Large intestine (tissue), 3 donors: ENCODE measurements at regions not wholly inside any gene's neighbourhood (a gene's known extent, or its start where the extent isn't known, plus 50 kb on each side); places are given as distances from the start of the nearest gene placed in this dataset.

ENCODE experiments used
- DNase-seq, 2 donors: peaks; one replicate each; pipeline versions ENCODE4 v3.0.0 to v3.0.0-alpha.2; 2013
- H3K27ac ChIP-seq: one replicate; pipeline ENCODE4 v1.5.1; 2013; ENCODE audit warnings: low read length
- H3K27me3 ChIP-seq: 2 replicates; pipeline ENCODE4 v1.6.1; 2013; ENCODE audit warnings: low read length; ENCODE audit not compliant: control insufficient read depth, insufficient read depth
- H3K36me3 ChIP-seq: 2 replicates; pipeline ENCODE4 v1.6.1; 2013; ENCODE audit warnings: low read length; ENCODE audit not compliant: control insufficient read depth, insufficient read depth
- H3K4me1 ChIP-seq: one replicate; pipeline ENCODE4 v1.6.1; 2013; ENCODE audit warnings: low read length; ENCODE audit not compliant: control insufficient read depth, insufficient read depth
- H3K4me3 ChIP-seq: one replicate; pipeline ENCODE4 v1.5.1; 2013; ENCODE audit warnings: low read length
- H3K9me3 ChIP-seq: one replicate; pipeline ENCODE4 v1.6.1; 2013; ENCODE audit warnings: mild to moderate bottlenecking, low read depth, low read length, moderate library complexity; ENCODE audit not compliant: control insufficient read depth
- WGBS: methylation state at CpG from one replicate; pipeline ENCODE4 v1.1.5; 2013; ENCODE audit warnings: low lambda C conversion rate; ENCODE audit not compliant: insufficient coverage; 5-methylcytosine and 5-hydroxymethylcytosine counted together

GRCh38 chr9:13759551-13759950, 480.1 kb upstream of the MPDZ start:
- no peaks in the 10 kb centered on the region for H3K4me1 ChIP-seq
- H3K4me3 ChIP-seq, result no peak overlapping the region

GRCh38 chr9:13758936-13759335, 479.4 kb upstream of the MPDZ start:
- H3K27ac ChIP-seq, result no peak overlapping the region
- no peaks in the 10 kb centered on the region for H3K9me3 ChIP-seq
- DNase-seq, result no peak
- 80% methylated on average over 2 of the region's 9 CpGs for WGBS
- no peaks in the 10 kb centered on the region for H3K36me3 ChIP-seq
- H3K27me3 ChIP-seq, result no peaks in the 10 kb centered on the region
- H3K4me1 ChIP-seq, result no peaks in the 10 kb centered on the region
- H3K4me3 ChIP-seq, result no peak overlapping the region

More at GRCh38 chr9:13759551-13759950, 480.1 kb upstream of the MPDZ start:
- WGBS, result no CpG with 5 or more reads among the region's 3 CpGs
- Histone ChIP-seq H3K9me3 (no peaks in the 10 kb centered on the region), H3K27ac (no peak overlapping the region), H3K36me3 (no peaks in the 10 kb centered on the region), H3K27me3 (no peaks in the 10 kb centered on the region)
- no peak for DNase-seq

DNA sequence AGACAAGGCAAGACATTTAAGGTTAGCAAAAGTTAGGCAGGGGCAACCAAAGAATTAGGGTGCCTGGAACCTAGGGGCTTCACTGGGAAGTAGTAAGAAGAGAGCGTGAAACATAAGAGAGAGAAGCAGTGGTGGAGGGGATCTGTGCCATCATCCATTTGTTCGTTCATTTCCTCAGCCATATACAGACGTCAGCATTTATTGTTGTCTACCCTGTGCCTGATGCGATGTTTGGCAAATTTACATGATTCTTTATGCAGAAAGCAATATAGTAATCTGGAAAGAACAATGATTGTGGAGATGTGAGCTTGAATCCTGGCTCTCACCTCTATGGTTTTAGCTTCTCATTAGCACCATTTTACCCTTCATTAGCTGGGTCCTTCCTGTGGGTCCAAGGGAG, 477.5 kb upstream of the MPDZ start:
- Histone ChIP-seq H3K9me3 (no peaks in the 10 kb centered on the region), H3K36me3 (no peaks in the 10 kb centered on the region), H3K4me3 (no peak overlapping the region), H3K27me3 (no peaks in the 10 kb centered on the region), H3K27ac (no peak overlapping the region), H3K4me1 (no peaks in the 10 kb centered on the region)
- no peak for DNase-seq
- no CpG with 5 or more reads among the region's 4 CpGs for WGBS

GRCh38 chr9:13755551-13755950, 476.1 kb upstream of the MPDZ start:
- Histone ChIP-seq H3K27ac (no peak overlapping the region), H3K4me3 (no peak overlapping the region), H3K27me3 (no peaks in the 10 kb centered on the region), H3K36me3 (no peaks in the 10 kb centered on the region), H3K4me1 (no peaks in the 10 kb centered on the region), H3K9me3 (no peaks in the 10 kb centered on the region)
- no CpG with 5 or more reads among the region's 1 CpG for WGBS
- DNase-seq, result no peak

DNA sequence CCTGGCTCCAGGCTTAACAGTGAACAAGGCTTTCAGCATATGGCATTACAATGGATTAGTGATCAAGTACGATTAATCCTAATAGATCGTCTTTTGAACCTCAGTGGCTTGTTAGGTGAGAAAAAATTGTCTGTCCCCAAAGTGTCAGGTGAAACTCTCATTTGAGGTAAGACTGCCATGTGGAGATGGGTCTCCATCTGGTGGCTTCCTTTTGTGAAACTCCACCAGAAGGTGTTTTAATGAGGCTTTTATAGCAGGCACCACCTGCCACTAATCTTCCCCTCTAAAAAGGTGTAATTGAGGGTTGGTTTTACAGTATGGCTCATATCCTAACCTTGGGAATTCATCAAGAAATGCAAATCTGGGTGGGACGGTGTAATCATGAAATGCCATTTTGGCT, 471.1 kb upstream of the MPDZ start:
- 100% methylated on average over 1 of the region's 3 CpGs for WGBS

DNA sequence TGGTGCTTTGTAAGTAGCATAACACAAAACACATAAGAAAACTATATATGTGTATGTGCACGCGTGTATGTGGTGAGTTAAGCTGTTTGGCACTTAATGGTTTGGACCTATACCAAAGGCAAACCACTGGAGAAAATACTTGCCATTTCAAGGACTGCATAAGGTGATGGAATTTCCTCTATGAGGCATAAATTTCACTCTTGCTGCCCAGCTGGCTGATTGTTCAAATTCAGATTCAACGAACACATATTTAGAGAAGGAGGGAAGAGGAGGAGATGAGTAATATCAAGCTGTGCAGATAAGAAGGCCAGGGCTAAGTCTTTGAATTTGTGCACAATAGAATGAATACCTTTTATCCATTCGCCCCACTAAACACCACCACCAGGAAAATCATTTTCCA, 470.6 kb upstream of the MPDZ start:
- Histone ChIP-seq H3K4me1 (no peaks in the 10 kb centered on the region), H3K27ac (no peak overlapping the region), H3K27me3 (no peaks in the 10 kb centered on the region), H3K36me3 (no peaks in the 10 kb centered on the region), H3K4me3 (no peak overlapping the region), H3K9me3 (no peaks in the 10 kb centered on the region)
- no peak for DNase-seq
- WGBS, result no CpG with 5 or more reads among the region's 4 CpGs

More for the DNA sequence above, 471.1 kb upstream of the MPDZ start:
- DNase-seq, result no peak
- Histone ChIP-seq H3K27me3 (no peaks in the 10 kb centered on the region), H3K36me3 (no peaks in the 10 kb centered on the region), H3K9me3 (no peaks in the 10 kb centered on the region), H3K4me1 (no peaks in the 10 kb centered on the region), H3K27ac (no peak overlapping the region), H3K4me3 (no peak overlapping the region)

GRCh38 chr9:13746876-13747275, 467.4 kb upstream of the MPDZ start:
- Histone ChIP-seq H3K9me3 (no peaks in the 10 kb centered on the region), H3K36me3 (no peaks in the 10 kb centered on the region), H3K27ac (no peak overlapping the region), H3K4me1 (no peaks in the 10 kb centered on the region), H3K27me3 (no peaks in the 10 kb centered on the region), H3K4me3 (no peak overlapping the region)
- no peak for DNase-seq
- 80% methylated on average over 1 of the region's 1 CpG for WGBS

DNA sequence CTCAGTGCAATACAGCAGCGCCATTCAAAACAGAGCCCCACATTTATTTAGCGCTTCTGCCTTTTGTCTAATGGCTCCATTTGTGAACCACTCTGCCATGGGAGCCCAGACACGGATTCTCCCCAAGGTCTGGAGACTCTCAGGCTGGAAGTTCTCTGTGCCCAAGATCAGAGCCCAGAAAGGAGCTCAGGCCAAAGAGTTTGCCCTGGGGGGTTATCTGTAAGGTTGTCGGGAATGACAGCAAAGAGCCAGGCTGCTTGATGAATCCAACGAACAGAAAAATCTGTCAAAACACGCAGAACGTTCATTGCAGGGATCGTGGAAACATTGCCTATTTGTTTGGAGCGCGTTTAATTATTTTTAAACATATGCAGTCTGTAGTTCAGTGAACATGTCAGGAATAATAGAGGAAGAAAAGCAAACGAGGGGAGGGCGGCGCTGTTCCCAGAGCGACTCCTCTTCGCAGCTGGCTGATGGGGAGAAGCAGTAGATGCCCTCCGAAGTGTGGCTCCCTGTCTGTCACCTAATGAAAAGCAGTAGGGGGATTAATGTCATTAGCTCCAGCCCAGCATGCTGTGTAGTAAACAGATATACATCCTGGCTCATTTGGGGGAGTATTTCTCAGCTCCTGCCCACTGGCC, 464.9 kb upstream of the MPDZ start:
- WGBS, result 89% methylated on average over 3 of the region's 16 CpGs
- Histone ChIP-seq H3K9me3 (no peaks in the 10 kb centered on the region), H3K27me3 (no peaks in the 10 kb centered on the region), H3K4me3 (no peak overlapping the region), H3K4me1 (no peaks in the 10 kb centered on the region), H3K27ac (no peak overlapping the region), H3K36me3 (no peaks in the 10 kb centered on the region)
- DNase-seq, result no peak

- Histone ChIP-seq H3K4me1 (no peaks in the 10 kb centered on the region), H3K27me3 (no peaks in the 10 kb centered on the region), H3K4me3 (no peak overlapping the region), H3K9me3 (no peaks in the 10 kb centered on the region), H3K36me3 (no peaks in the 10 kb centered on the region), H3K27ac (no peak overlapping the region)
- no peak for DNase-seq
Observed at GRCh38 chr9:13737885-13738284, 458.4 kb upstream of the MPDZ start.

DNA sequence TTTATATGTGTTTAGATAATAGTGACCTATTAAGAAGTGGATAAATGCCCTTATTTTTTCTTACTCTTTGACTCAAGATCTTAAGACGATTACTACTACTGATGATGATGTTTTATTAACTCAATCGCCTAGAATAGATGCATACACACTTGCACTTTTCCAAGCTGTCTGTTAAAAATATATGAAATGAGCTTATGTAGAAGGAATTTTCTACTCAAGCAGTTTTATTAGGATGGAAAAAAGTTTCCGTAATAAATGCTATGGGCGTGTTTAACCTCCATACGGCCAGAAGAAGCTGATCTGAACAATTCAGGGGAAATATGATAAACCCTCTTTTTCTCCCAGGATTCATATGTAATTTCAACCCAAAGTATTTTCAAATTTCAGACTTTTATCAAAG, 455.7 kb upstream of the MPDZ start:
- 75% methylated on average over 3 of the region's 5 CpGs for WGBS
- no peaks in the 10 kb centered on the region for H3K9me3 ChIP-seq
- no peaks in the 10 kb centered on the region for H3K4me1 ChIP-seq
- DNase-seq, result no peak
- H3K27me3 ChIP-seq, result no peaks in the 10 kb centered on the region
- no peaks in the 10 kb centered on the region for H3K36me3 ChIP-seq
- no peak overlapping the region for H3K4me3 ChIP-seq
- H3K27ac ChIP-seq, result no peak overlapping the region

- Histone ChIP-seq H3K27me3 (no peaks in the 10 kb centered on the region), H3K4me1 (no peaks in the 10 kb centered on the region), H3K27ac (no peak overlapping the region), H3K36me3 (no peaks in the 10 kb centered on the region), H3K4me3 (no peak overlapping the region), H3K9me3 (no peaks in the 10 kb centered on the region)
- 100% methylated on average over 1 of the region's 3 CpGs for WGBS
- no peak for DNase-seq
Observed at GRCh38 chr9:13734601-13735000, 455.1 kb upstream of the MPDZ start.
